Neural progenitor cell (in vitro differentiated cells): ENCODE measurements at regions not wholly inside any gene's neighbourhood (a gene's known extent, or its start where the extent isn't known, plus 50 kb on each side); places are given as distances from the start of the nearest gene placed in this dataset.

Source experiments
- DNase-seq: peaks from one replicate; pipeline ENCODE4 v3.0.0-alpha.2; 2016; ENCODE audit warnings: low spot score
- H2AFZ ChIP-seq: fragments of 200-600 bp; sonication (generic); replicated peaks from 2 replicates; pipeline ENCODE4 v1.6.1; 2016; ENCODE audit warnings: antibody characterized with exemption
- H3F3A ChIP-seq: fragments of 200-600 bp; sonication (generic); 2 replicates; pipeline ENCODE4 v1.6.1; 2016; ENCODE audit warnings: antibody characterized with exemption, low read depth
- H3K27ac ChIP-seq: fragments of 200-600 bp; sonication (generic); 2 replicates; pipeline ENCODE4 v1.5.1; 2016; ENCODE audit warnings: mild to moderate bottlenecking
- H3K27me3 ChIP-seq: fragments of 200-600 bp; sonication (generic); 2 replicates; pipeline ENCODE4 v1.6.1; 2016; ENCODE audit warnings: mild to moderate bottlenecking, moderate library complexity
- H3K36me3 ChIP-seq: fragments of 200-600 bp; sonication (generic); 2 replicates; pipeline ENCODE4 v1.5.1; 2016
- H3K4me1 ChIP-seq: fragments of 200-600 bp; sonication (generic); 2 replicates; pipeline ENCODE4 v1.6.1; 2016; ENCODE audit warnings: mixed run types
- H3K4me2 ChIP-seq: fragments of 200-600 bp; sonication (generic); 2 replicates; pipeline ENCODE4 v1.6.1; 2016
- H3K4me3 ChIP-seq: fragments of 200-600 bp; sonication (generic); 2 replicates; pipeline ENCODE4 v1.5.1; 2016
- H3K79me2 ChIP-seq: fragments of 200-600 bp; sonication (generic); 2 replicates; pipeline ENCODE4 v1.6.1; 2016; ENCODE audit warnings: low read depth
- H3K9ac ChIP-seq: fragments of 200-600 bp; sonication (generic); 2 replicates; pipeline ENCODE4 v1.6.1; 2016
- H3K9me3 ChIP-seq: fragments of 200-600 bp; sonication (generic); 2 replicates; pipeline ENCODE4 v1.5.1; 2016; ENCODE audit warnings: low read depth
- H4K20me1 ChIP-seq: fragments of 200-600 bp; sonication (generic); 2 replicates; pipeline ENCODE4 v1.6.1; 2016; ENCODE audit warnings: low read depth
- H3K27ac Mint-ChIP-seq: 3 replicates; pipeline ENCODE4 v1.8.0; 2021; ENCODE audit warnings: mixed read lengths
- H3K27me3 Mint-ChIP-seq: 2 replicates; pipeline ENCODE4 v1.8.0; 2022; ENCODE audit warnings: low read depth, mild to moderate bottlenecking, inconsistent platforms, moderate library complexity, mixed read lengths; ENCODE audit not compliant: insufficient read depth
- H3K36me3 Mint-ChIP-seq: 3 replicates; pipeline ENCODE4 v1.8.0; 2021; ENCODE audit warnings: mixed read lengths
- H3K4me1 Mint-ChIP-seq: 3 replicates; pipeline ENCODE4 v1.8.0; 2021; ENCODE audit warnings: mixed read lengths
- H3K4me3 Mint-ChIP-seq: 3 replicates; pipeline ENCODE4 v1.8.0; 2021; ENCODE audit warnings: mild to moderate bottlenecking, moderate library complexity, mixed read lengths
- H3K9me3 Mint-ChIP-seq: 3 replicates; pipeline ENCODE4 v1.8.0; 2020; ENCODE audit warnings: mixed read lengths
- EZH2 ChIP-seq: fragments of 200-600 bp; sonication (generic); IDR thresholded peaks from 2 replicates; pipeline ENCODE4 v1.6.1; 2017; ENCODE audit warnings: antibody characterized with exemption, mild to moderate bottlenecking, moderate library complexity
- EZH2phosphoT487 ChIP-seq: fragments of 200-600 bp; sonication (generic); IDR thresholded peaks from 2 replicates; pipeline ENCODE4 v1.6.1; 2017; ENCODE audit warnings: antibody characterized with exemption
- TF ChIP-seq, protein P1 (sequence below): fragments of 200-600 bp; sonication (generic); IDR thresholded peaks from 2 replicates; pipeline ENCODE4 v1.5.1; 2017; ENCODE audit warnings: antibody characterized with exemption, mild to moderate bottlenecking

DNA sequence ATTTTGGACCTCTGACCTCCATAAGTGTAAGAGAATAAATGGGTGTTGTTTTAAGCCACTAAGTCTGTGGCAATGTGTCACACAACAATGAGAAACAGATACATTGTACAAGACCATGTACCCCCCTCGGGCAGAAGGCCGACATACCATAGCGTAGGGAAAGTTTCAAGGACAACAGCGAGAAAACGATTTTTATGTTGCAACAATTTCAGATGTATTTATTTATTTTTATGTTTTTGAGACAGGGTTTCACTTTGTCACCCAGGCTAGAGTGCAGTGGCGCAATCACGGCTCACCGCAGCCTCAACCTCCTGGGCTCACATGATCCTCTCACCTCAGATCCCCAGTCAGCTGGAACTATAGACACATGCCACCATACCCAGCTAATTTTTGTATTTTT lies 136.4 kb upstream of the NCOR2 start:
- no peak overlapping the region for H2AFZ ChIP-seq

DNA sequence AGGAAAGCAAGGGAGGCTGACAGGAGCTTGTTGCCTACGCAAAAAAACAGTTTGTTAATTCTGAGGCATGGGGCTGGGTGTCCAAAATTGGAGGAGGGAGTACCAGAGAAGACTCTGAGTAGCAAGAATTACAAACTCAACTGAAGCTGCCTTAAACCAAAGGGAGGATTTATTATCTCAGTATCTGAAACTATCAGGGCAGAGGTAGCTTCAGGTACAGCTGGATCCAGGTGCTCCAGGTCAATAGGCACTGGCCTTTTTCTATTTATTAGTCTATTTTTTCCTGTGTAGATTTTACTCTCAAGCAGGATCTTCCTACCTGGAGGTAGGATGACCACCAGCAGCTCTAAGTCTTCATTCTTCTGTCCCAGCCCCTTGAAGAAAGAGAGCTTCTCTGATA lies 135.3 kb upstream of the NCOR2 start:
- Mint-ChIP-seq H3K36me3 (no peaks in the 10 kb centered on the region), H3K4me1 (peaks cover 28% of the 10 kb centered on the region)

More for the DNA sequence above, 136.4 kb upstream of the NCOR2 start:
- H3K79me2 ChIP-seq, result no peaks in the 10 kb centered on the region
- no peaks in the 10 kb centered on the region for H3K27me3 ChIP-seq
- peak overlapping the region; percentile 28 for H3K27ac Mint-ChIP-seq
- no peak for DNase-seq
- no peak overlapping the region for H3K9ac ChIP-seq
- H3K9me3 ChIP-seq, result no peaks in the 10 kb centered on the region
- no peak overlapping the region for H3K27ac ChIP-seq
- H3K4me2 ChIP-seq, result no peak overlapping the region
- H3F3A ChIP-seq, result peaks cover 12% of the 10 kb centered on the region
- H3K9me3 Mint-ChIP-seq, result peaks cover 5% of the 10 kb centered on the region
- H3K36me3 Mint-ChIP-seq, result no peaks in the 10 kb centered on the region
- TF ChIP-seq, protein P1, sequence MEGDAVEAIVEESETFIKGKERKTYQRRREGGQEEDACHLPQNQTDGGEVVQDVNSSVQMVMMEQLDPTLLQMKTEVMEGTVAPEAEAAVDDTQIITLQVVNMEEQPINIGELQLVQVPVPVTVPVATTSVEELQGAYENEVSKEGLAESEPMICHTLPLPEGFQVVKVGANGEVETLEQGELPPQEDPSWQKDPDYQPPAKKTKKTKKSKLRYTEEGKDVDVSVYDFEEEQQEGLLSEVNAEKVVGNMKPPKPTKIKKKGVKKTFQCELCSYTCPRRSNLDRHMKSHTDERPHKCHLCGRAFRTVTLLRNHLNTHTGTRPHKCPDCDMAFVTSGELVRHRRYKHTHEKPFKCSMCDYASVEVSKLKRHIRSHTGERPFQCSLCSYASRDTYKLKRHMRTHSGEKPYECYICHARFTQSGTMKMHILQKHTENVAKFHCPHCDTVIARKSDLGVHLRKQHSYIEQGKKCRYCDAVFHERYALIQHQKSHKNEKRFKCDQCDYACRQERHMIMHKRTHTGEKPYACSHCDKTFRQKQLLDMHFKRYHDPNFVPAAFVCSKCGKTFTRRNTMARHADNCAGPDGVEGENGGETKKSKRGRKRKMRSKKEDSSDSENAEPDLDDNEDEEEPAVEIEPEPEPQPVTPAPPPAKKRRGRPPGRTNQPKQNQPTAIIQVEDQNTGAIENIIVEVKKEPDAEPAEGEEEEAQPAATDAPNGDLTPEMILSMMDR, result no peak
- TF ChIP-seq EZH2phosphoT487 (no peak), EZH2 (no peak)
- no peak overlapping the region for H3K4me3 ChIP-seq
- H4K20me1 ChIP-seq, result no peaks in the 10 kb centered on the region
- peaks cover 18% of the 10 kb centered on the region for H3K4me1 ChIP-seq
- no peaks in the 10 kb centered on the region for H3K36me3 ChIP-seq
- H3K4me3 Mint-ChIP-seq, result no peak overlapping the region
- peaks cover 25% of the 10 kb centered on the region for H3K4me1 Mint-ChIP-seq
- H3K27me3 Mint-ChIP-seq, result peaks cover 15% of the 10 kb centered on the region

DNA sequence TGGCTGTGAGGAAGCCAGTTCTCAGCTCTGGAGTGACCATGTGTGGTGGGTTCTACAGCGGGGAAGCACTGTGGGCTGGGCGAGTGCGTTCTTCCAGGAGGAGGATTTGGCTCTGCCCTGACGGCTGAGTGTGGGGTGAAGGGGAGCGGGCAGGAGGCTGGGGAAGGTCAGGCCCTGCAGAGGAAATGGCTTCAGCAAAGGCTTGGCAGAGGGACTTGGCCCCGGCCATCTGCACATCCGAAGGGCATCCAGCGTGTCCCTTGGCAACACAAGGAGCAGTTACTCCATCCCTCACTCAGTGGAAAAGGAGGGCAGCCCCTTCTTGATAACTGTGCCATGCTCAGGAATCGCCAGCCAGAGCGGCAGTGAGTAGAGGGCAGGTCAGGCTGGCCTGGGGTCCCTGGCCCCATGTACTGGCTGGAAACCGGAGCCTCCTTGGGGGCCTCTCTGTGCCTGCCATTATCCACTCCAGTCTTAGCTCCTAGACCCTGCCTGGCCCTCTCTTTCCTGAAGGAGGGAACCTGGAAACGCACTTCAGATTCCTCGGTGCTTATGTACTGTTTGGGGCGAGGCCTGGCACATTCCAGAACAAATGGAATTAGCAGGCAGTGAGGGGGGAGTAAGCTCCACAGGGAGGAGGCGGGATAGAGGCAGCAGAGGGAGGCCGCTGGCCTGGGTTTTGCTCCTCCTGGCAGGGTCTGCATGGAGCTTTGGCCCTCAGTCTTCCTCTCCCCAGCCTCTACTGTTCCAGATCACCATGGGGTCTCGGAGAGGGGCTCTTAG lies 133.6 kb upstream of the NCOR2 start:
- H3K4me2 ChIP-seq, result no peak overlapping the region

More for the DNA sequence above, 135.3 kb upstream of the NCOR2 start:
- Histone ChIP-seq H4K20me1 (no peaks in the 10 kb centered on the region), H3K27me3 (no peaks in the 10 kb centered on the region), H2AFZ (no peak overlapping the region), H3F3A (peaks cover 12% of the 10 kb centered on the region), H3K9me3 (no peaks in the 10 kb centered on the region), H3K4me2 (no peak overlapping the region), H3K36me3 (no peaks in the 10 kb centered on the region), H3K79me2 (no peaks in the 10 kb centered on the region), H3K9ac (no peak overlapping the region), H3K4me3 (no peak overlapping the region), H3K27ac (no peak overlapping the region), H3K4me1 (peaks cover 18% of the 10 kb centered on the region)
- peaks cover 17% of the 10 kb centered on the region for H3K27me3 Mint-ChIP-seq
- TF ChIP-seq EZH2phosphoT487 (no peak), EZH2 (no peak)
- TF ChIP-seq, protein P1, result no peak
- H3K27ac Mint-ChIP-seq, result no peak overlapping the region
- no peaks in the 10 kb centered on the region for H3K9me3 Mint-ChIP-seq
- H3K4me3 Mint-ChIP-seq, result no peak overlapping the region
- no peak for DNase-seq

More for the DNA sequence above, 133.6 kb upstream of the NCOR2 start:
- Mint-ChIP-seq H3K27ac (peak overlapping the region; percentile 60), H3K36me3 (no peaks in the 10 kb centered on the region), H3K27me3 (peaks cover 16% of the 10 kb centered on the region), H3K9me3 (no peaks in the 10 kb centered on the region), H3K4me1 (peaks cover 24% of the 10 kb centered on the region), H3K4me3 (no peak overlapping the region)
- no peak overlapping the region for H3K27ac ChIP-seq
- no peak overlapping the region for H3K4me3 ChIP-seq
- no peaks in the 10 kb centered on the region for H3K79me2 ChIP-seq
- peaks cover 9% of the 10 kb centered on the region for H3F3A ChIP-seq
- peaks cover 13% of the 10 kb centered on the region for H3K4me1 ChIP-seq
- H3K27me3 ChIP-seq, result no peaks in the 10 kb centered on the region
- no peak overlapping the region for H3K9ac ChIP-seq
- peak; percentile 62 for DNase-seq
- H3K9me3 ChIP-seq, result no peaks in the 10 kb centered on the region
- H4K20me1 ChIP-seq, result no peaks in the 10 kb centered on the region
- TF ChIP-seq, protein P1, result no peak
- TF ChIP-seq EZH2, result no peak
- no peak for TF ChIP-seq EZH2phosphoT487
- no peaks in the 10 kb centered on the region for H3K36me3 ChIP-seq
- H2AFZ ChIP-seq, result no peak overlapping the region
